ENCODE measurements at regions not wholly inside any gene's neighbourhood (a gene's known extent, or its start where the extent isn't known, plus 50 kb on each side); places are given as distances from the start of the nearest gene placed in this dataset.

DNA sequence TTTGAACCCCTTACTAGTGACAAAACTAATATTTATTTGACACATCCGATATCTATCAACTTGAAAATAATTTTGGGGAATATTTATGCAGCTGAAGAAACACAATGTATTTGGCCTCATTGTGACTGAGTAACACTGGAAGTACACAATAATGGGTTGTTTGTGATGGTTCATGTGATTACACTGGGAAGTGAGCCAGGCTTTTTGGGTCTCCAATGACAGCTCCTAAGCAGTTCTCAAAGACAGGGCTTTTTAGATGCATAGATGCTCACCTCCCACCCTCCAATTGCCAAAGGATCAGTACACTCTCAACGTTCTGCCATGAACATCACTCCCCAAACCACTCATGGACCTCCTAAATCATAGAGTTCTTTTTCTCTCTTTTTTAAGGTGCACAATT is 170.0 kb downstream of the SLC24A2 start:
- Histone ChIP-seq H3K27me3 (ENCODE audit: insufficient read depth, low read depth, severe bottlenecking) (no peaks in the 10 kb centered on the region), H3K9me3 (ENCODE audit: severe bottlenecking) (no peaks in the 10 kb centered on the region), H3K27ac (no peak overlapping the region), H3K36me3 (no peaks in the 10 kb centered on the region), H3K4me3 (ENCODE audit: low read depth, low read length) (no peak overlapping the region)
- no peak for DNase-seq
- TF ChIP-seq, protein P1, sequence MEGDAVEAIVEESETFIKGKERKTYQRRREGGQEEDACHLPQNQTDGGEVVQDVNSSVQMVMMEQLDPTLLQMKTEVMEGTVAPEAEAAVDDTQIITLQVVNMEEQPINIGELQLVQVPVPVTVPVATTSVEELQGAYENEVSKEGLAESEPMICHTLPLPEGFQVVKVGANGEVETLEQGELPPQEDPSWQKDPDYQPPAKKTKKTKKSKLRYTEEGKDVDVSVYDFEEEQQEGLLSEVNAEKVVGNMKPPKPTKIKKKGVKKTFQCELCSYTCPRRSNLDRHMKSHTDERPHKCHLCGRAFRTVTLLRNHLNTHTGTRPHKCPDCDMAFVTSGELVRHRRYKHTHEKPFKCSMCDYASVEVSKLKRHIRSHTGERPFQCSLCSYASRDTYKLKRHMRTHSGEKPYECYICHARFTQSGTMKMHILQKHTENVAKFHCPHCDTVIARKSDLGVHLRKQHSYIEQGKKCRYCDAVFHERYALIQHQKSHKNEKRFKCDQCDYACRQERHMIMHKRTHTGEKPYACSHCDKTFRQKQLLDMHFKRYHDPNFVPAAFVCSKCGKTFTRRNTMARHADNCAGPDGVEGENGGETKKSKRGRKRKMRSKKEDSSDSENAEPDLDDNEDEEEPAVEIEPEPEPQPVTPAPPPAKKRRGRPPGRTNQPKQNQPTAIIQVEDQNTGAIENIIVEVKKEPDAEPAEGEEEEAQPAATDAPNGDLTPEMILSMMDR (IDR thresholded peaks at IDR 0.05; ENCODE audit: low read depth, low read length): no peak

DNA sequence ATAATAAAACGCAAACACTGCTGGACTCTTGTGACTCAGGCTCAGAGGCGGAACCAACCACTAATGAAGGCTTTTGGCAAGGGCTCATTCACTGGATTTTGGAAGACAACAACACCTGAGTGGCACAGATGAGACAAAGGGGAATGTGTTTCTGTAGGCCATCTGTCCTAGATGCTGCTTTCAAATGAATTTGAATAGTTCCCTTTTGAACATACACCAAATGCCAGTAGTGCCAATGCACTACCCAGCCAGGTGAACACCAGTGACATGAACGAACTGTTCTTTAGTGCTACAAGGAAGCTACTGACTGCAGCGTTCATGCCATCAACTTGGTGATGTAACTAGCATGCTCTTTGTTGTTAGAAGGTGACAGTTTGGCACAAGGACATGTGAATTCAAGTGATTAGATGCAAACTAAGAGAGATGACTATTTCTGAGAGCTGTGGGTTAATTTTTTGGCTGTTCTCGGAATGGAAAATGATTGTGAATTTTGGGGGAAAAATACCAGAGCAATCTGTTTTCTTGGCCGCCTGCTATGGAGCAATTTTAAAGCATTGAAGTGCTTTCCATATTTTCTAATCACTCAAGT is 173.7 kb downstream of the SLC24A2 start:
- H3K36me3 ChIP-seq: no peaks in the 10 kb centered on the region
- DNase-seq: no peak
- no peaks in the 10 kb centered on the region for H3K27me3 ChIP-seq (ENCODE audit: insufficient read depth, low read depth, severe bottlenecking)

DNA sequence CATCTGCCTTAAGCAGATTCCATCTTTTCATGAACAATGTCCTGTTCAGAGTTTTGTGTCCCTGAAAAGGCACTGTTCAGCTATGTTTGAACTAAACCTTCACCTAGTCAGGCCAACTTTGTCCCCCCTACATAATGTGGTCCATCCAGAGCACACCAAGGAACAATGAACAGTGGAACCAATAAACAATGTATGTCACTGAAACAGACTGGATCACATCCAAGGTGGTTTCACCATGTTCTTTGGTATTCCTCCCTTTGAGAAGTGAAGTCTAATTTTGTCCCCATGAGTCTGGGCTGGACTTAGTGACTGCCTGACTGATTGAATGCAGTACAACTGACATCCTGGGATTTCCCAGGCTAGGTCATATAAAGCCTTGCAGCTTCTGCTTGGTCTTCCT is 174.5 kb downstream of the SLC24A2 start:
- Histone ChIP-seq H3K9me3 (ENCODE audit: severe bottlenecking) (no peaks in the 10 kb centered on the region), H3K36me3 (no peaks in the 10 kb centered on the region), H3K4me3 (ENCODE audit: low read depth, low read length) (no peak overlapping the region), H3K27me3 (ENCODE audit: insufficient read depth, low read depth, severe bottlenecking) (no peaks in the 10 kb centered on the region), H3K27ac (no peak overlapping the region)
- TF ChIP-seq, protein P1 (IDR thresholded peaks at IDR 0.05; ENCODE audit: low read depth, low read length): no peak
- DNase-seq: no peak

More for the DNA sequence above, 173.7 kb downstream of the SLC24A2 start:
- Histone ChIP-seq H3K4me3 (ENCODE audit: low read depth, low read length) (no peak overlapping the region), H3K9me3 (ENCODE audit: severe bottlenecking) (no peaks in the 10 kb centered on the region), H3K27ac (no peak overlapping the region)
- TF ChIP-seq, protein P1 (IDR thresholded peaks at IDR 0.05; ENCODE audit: low read depth, low read length): no peak

DNA sequence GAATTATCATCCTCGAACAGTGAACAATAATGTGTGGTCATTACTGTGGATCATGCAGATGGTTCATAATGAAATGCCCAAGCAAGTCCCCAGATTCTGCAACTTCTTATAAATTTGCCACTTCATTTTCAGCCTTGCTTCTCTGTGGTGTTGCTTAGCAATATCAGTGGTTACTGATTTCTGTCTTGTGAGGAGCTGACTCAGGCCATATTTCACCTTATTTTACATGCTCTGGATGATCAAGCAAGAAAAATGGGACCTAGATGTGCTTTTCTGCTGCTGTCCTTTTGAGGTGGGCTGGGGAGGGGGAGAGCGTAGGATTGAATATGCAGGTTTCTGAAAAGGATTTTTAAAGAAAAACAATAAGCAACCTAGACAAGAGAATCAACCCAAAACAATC is 188.3 kb downstream of the SLC24A2 start:
- no peak for DNase-seq
- H3K4me3 ChIP-seq (ENCODE audit: low read depth, low read length): no peak overlapping the region

DNA sequence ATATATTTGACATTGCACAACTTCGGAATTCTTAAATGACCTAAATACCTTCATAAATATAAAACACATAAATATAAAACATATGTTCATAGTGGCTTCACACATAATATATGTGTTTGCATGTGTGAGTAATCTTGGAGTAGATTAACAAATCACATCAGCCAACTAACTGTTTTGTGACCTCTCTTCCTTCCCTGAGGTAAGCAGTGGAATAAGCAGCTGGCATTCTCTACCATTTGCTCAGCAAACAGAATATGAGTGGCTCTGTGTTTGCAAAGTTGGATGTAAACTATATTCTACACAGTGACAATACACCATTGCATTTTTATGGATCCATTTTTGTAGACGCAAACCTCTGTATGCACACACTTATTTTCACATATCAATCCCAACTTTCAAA is 189.9 kb downstream of the ACER2 start:
- TF ChIP-seq, protein P1 (IDR thresholded peaks at IDR 0.05; ENCODE audit: low read depth, low read length): no peak
- H3K27ac ChIP-seq: no peak overlapping the region
- no peak for DNase-seq
- no peaks in the 10 kb centered on the region for H3K27me3 ChIP-seq (ENCODE audit: insufficient read depth, low read depth, severe bottlenecking)
- no peaks in the 10 kb centered on the region for H3K36me3 ChIP-seq
- no peaks in the 10 kb centered on the region for H3K9me3 ChIP-seq (ENCODE audit: severe bottlenecking)
- H3K4me3 ChIP-seq (ENCODE audit: low read depth, low read length): no peak overlapping the region

More for the DNA sequence above, 188.3 kb downstream of the SLC24A2 start:
- H3K9me3 ChIP-seq (ENCODE audit: severe bottlenecking): no peaks in the 10 kb centered on the region
- H3K36me3 ChIP-seq: no peaks in the 10 kb centered on the region
- TF ChIP-seq, protein P1 (IDR thresholded peaks at IDR 0.05; ENCODE audit: low read depth, low read length): no peak
- H3K27ac ChIP-seq: no peak overlapping the region
- H3K27me3 ChIP-seq (ENCODE audit: insufficient read depth, low read depth, severe bottlenecking): no peaks in the 10 kb centered on the region

DNA sequence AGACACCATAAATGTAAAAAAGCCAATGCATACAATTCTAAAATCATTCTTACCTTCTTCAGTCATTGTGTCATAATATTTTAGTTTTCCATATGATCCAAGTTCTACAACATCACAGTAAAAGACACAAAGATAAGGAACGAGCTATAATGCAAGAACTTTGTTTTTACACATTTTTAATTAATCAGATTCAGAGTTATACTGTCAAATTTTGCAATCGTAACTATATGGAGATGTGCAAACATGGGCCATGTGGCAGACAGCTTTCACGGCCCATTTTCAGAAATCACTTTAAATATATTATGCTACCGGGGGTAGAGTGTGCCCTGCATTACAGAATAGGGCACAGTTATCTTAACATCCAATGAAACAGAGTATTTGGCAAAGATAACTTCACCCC is 188.4 kb downstream of the ACER2 start:
- Histone ChIP-seq H3K9me3 (ENCODE audit: severe bottlenecking) (no peaks in the 10 kb centered on the region), H3K27me3 (ENCODE audit: insufficient read depth, low read depth, severe bottlenecking) (no peaks in the 10 kb centered on the region), H3K36me3 (no peaks in the 10 kb centered on the region), H3K27ac (no peak overlapping the region), H3K4me3 (ENCODE audit: low read depth, low read length) (no peak overlapping the region)
- DNase-seq: no peak
- TF ChIP-seq, protein P1 (IDR thresholded peaks at IDR 0.05; ENCODE audit: low read depth, low read length): no peak

Measured in WERI-Rb-1 (cell line).